Upper lobe of right lung (tissue), 1 donor: ENCODE measurements at regions not wholly inside any gene's neighbourhood (a gene's known extent, or its start where the extent isn't known, plus 50 kb on each side); places are given as distances from the start of the nearest gene placed in this dataset.

Source experiments
- ATAC-seq: fragments of 200-7000 bp; cut with Tn5 transposase; one replicate; pipeline ENCODE4 v1.9.1; 2020; ENCODE audit warnings: mild to moderate bottlenecking, moderate library complexity
- DNase-seq: peaks from one replicate; pipeline ENCODE4 v3.0.0-alpha.2; 2020
- H3K27ac ChIP-seq: fragments of 200-600 bp; one replicate; pipeline ENCODE4 v1.8.0; 2022
- H3K27me3 ChIP-seq: fragments of 200-600 bp; one replicate; pipeline ENCODE4 v1.8.0; 2022; ENCODE audit warnings: mild to moderate bottlenecking
- H3K36me3 ChIP-seq: fragments of 200-600 bp; one replicate; pipeline ENCODE4 v1.8.0; 2022
- H3K4me1 ChIP-seq: fragments of 200-600 bp; one replicate; pipeline ENCODE4 v1.8.0; 2022
- H3K4me3 ChIP-seq: fragments of 200-600 bp; one replicate; pipeline ENCODE4 v1.8.0; 2022; ENCODE audit warnings: mild to moderate bottlenecking
- H3K9me3 ChIP-seq: fragments of 200-600 bp; one replicate; pipeline ENCODE4 v1.8.0; 2022
- CTCF ChIP-seq: fragments of 200-600 bp; IDR thresholded peaks from one replicate; pipeline ENCODE4 v1.8.0; 2022; ENCODE audit warnings: antibody characterized with exemption
- intact Hi-C: fragments of 100-400 bp; cut with DNase I; formaldehyde crosslinking; loops from one replicate; pipeline ENCODE4 v1.11.0; 2022
- donor health status: DM: no; HTN: yes; CAD: no; lungs with severe emphysema.

GRCh38 chr1:29688471-29689365, 452.4 kb downstream of the PTPRU start:
- DNase-seq (peak; percentile 55), ATAC-seq (no peak)
- H3K4me3 ChIP-seq: no peak overlapping the region
- intact Hi-C loops: no loop called here
- H3K36me3 ChIP-seq: no peaks in the 10 kb centered on the region
- H3K27me3 ChIP-seq: peaks cover 34% of the 10 kb centered on the region
- no peaks in the 10 kb centered on the region for H3K9me3 ChIP-seq
- no peak for TF ChIP-seq CTCF
- H3K27ac ChIP-seq: no peak overlapping the region
- no peaks in the 10 kb centered on the region for H3K4me1 ChIP-seq

GRCh38 chr1:29687601-29688244, 451.4 kb downstream of the PTPRU start:
- Histone ChIP-seq H3K4me1 (no peaks in the 10 kb centered on the region), H3K9me3 (no peaks in the 10 kb centered on the region), H3K27me3 (peaks cover 35% of the 10 kb centered on the region), H3K27ac (no peak overlapping the region), H3K4me3 (no peak overlapping the region), H3K36me3 (no peaks in the 10 kb centered on the region)
- intact Hi-C loops: no loop called here
- no peak for TF ChIP-seq CTCF
- ATAC-seq (no peak), DNase-seq (peak; percentile 6)

- ATAC-seq (no peak), DNase-seq (no peak)
- Histone ChIP-seq H3K27ac (no peak overlapping the region), H3K4me3 (no peak overlapping the region), H3K27me3 (peaks cover 35% of the 10 kb centered on the region), H3K36me3 (no peaks in the 10 kb centered on the region), H3K4me1 (no peaks in the 10 kb centered on the region), H3K9me3 (no peaks in the 10 kb centered on the region)
- no peak for TF ChIP-seq CTCF
- intact Hi-C loops: no loop called here
Measured at GRCh38 chr1:29687166-29687565, 450.8 kb downstream of the PTPRU start.

GRCh38 chr1:29686012-29686930, 449.9 kb downstream of the PTPRU start:
- ATAC-seq (no peak), DNase-seq (peak; percentile 46)
- no peak for TF ChIP-seq CTCF
- intact Hi-C loops: no loop called here
- Histone ChIP-seq H3K27me3 (peaks cover 33% of the 10 kb centered on the region), H3K36me3 (no peaks in the 10 kb centered on the region), H3K4me3 (no peak overlapping the region), H3K27ac (no peak overlapping the region), H3K9me3 (no peaks in the 10 kb centered on the region), H3K4me1 (no peaks in the 10 kb centered on the region)

GRCh38 chr1:29685387-29685786, 449.1 kb downstream of the PTPRU start:
- no peak for TF ChIP-seq CTCF
- H3K4me3 ChIP-seq: no peak overlapping the region
- H3K27ac ChIP-seq: no peak overlapping the region
- ATAC-seq (no peak), DNase-seq (peak; percentile 9)
- H3K9me3 ChIP-seq: no peaks in the 10 kb centered on the region
- peaks cover 28% of the 10 kb centered on the region for H3K27me3 ChIP-seq
- no peaks in the 10 kb centered on the region for H3K36me3 ChIP-seq
- no peaks in the 10 kb centered on the region for H3K4me1 ChIP-seq
- intact Hi-C loops: no loop called here
